GM06990 (cell line): ENCODE measurements at regions not wholly inside any gene's neighbourhood (a gene's known extent, or its start where the extent isn't known, plus 50 kb on each side); places are given as distances from the start of the nearest gene placed in this dataset.

Experiments
- DNase-seq: peaks from one replicate; pipeline ENCODE4 v3.0.0-alpha.2; 2011; ENCODE audit not compliant: insufficient read length; ENCODE audit errors: extremely low read depth
- H3K27me3 ChIP-seq: replicated peaks from 2 replicates; pipeline ENCODE4 v1.6.0; 2011; ENCODE audit warnings: low read length; ENCODE audit not compliant: control insufficient read depth, insufficient read depth
- H3K36me3 ChIP-seq: 2 replicates; pipeline ENCODE4 v1.5.1; 2011; ENCODE audit warnings: low read length; ENCODE audit not compliant: control insufficient read depth, insufficient read depth
- H3K4me3 ChIP-seq: replicated peaks from 2 replicates; pipeline ENCODE4 v1.5.1; 2011; ENCODE audit warnings: low read depth, mild to moderate bottlenecking, control low read depth, low read length
- TF ChIP-seq, protein P1 (sequence below): IDR thresholded peaks from 2 replicates; pipeline ENCODE4 v1.5.1; 2011; ENCODE audit warnings: low read length, control low read depth, mild to moderate bottlenecking, inconsistent platforms; ENCODE audit not compliant: insufficient read depth, poor library complexity, severe bottlenecking

DNA sequence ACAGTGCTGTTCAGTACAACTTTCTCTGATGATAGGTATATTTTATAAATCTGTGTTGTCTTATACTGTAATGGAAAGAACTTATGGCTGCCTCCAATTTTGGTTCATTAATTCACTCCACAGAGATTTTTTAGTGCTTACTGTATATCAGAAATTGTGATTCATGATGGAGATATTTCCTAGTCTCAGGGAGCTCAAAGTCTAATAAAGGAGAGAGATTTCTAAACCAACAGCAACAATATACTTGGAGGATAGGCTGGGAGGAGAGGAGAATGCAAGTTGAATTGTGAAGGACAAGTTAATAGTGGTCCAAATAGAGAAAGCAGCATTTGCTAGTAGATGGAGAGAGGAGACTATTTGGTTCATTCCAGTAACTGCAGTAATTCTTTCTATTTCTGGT is 63.5 kb downstream of the TANC2 start:
- DNase-seq, result no peak
- no peaks in the 10 kb centered on the region for H3K27me3 ChIP-seq
- no peak overlapping the region for H3K4me3 ChIP-seq
- H3K36me3 ChIP-seq, result no peaks in the 10 kb centered on the region
- TF ChIP-seq, protein P1, sequence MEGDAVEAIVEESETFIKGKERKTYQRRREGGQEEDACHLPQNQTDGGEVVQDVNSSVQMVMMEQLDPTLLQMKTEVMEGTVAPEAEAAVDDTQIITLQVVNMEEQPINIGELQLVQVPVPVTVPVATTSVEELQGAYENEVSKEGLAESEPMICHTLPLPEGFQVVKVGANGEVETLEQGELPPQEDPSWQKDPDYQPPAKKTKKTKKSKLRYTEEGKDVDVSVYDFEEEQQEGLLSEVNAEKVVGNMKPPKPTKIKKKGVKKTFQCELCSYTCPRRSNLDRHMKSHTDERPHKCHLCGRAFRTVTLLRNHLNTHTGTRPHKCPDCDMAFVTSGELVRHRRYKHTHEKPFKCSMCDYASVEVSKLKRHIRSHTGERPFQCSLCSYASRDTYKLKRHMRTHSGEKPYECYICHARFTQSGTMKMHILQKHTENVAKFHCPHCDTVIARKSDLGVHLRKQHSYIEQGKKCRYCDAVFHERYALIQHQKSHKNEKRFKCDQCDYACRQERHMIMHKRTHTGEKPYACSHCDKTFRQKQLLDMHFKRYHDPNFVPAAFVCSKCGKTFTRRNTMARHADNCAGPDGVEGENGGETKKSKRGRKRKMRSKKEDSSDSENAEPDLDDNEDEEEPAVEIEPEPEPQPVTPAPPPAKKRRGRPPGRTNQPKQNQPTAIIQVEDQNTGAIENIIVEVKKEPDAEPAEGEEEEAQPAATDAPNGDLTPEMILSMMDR, result no peak

DNA sequence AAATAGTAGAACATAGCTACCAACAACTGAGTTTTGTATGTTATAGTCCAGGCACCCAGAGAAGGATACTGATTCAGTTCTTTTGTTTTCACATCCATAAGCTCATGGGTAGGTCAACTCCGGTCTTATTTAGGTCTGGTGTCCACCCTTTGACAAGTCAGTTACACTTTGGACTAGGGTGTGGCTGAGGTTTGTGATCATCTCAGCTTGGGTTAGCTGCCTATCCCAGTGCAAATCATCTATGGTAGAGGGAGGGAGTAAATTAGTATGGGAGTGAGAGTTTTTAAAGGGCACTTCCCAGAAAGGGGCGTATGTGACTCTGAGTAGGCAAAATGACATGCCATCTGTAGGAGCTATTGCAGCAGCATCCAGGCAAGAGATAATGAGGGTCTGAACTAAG is 66.1 kb downstream of the TANC2 start:
- no peak for DNase-seq
- Histone ChIP-seq H3K36me3 (no peaks in the 10 kb centered on the region), H3K4me3 (no peak overlapping the region), H3K27me3 (no peaks in the 10 kb centered on the region)
- TF ChIP-seq, protein P1, result no peak

DNA sequence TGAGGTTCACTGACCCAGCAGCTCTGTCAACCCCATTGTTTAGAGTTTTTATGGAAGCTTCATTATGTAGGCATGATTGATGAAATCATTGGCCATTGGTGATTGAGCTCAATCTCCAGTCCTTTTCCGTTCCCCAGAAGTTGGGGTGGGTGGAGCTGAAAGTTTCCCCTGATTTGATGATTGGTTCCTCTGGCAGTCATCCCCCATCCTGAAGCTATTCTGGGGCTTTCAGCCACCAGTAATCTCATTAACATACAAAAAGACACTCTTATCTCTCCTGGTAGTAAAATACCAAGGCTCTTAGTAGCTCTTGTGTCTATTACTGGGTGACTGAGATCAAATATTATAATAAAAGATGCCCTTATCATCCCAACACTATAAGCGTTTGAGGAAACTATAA is 67.1 kb downstream of the TANC2 start:
- no peaks in the 10 kb centered on the region for H3K36me3 ChIP-seq
- TF ChIP-seq, protein P1, result no peak
- no peak for DNase-seq
- no peak overlapping the region for H3K4me3 ChIP-seq
- H3K27me3 ChIP-seq, result no peaks in the 10 kb centered on the region

DNA sequence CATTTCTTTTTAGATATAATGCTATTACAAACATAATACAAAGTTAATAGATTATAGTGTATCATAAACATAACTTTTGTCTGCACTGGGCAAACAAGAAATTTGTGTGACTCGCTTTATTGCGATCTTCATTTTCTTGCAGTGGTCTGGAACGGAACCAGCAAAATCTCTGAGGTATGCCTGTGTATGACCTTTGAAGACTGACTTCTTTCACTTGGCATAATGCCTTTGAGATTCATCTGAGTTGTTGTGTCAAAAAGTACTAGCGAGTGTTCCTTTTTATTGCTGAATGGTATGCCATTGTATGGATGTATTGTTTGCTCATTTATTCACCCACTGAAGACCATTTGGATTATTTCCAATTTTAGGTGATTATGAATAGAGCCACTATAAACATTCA is 69.2 kb downstream of the TANC2 start:
- Histone ChIP-seq H3K36me3 (no peaks in the 10 kb centered on the region), H3K27me3 (no peaks in the 10 kb centered on the region), H3K4me3 (no peak overlapping the region)
- TF ChIP-seq, protein P1, result no peak
- no peak for DNase-seq

DNA sequence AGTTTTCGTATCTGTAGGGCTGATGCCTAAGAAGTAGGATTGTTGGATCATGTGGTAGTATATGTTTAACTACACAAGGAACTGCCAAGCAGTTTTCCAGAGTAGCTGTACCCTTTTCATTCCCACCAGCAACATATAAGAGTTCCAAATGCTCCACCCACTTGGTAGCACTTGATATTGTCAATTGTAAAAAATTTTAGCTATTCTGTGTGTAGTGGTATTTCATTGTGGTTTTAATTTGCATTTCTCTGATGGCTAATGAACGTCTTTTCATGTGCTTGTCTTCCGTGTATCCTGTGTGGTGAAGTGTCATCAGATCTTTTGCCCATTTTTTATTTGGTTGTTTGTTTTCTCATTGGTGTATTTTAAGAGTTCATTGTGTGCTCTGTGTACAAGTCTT is 69.7 kb downstream of the TANC2 start:
- TF ChIP-seq, protein P1, result no peak
- Histone ChIP-seq H3K27me3 (no peaks in the 10 kb centered on the region), H3K4me3 (no peak overlapping the region), H3K36me3 (no peaks in the 10 kb centered on the region)
- DNase-seq, result no peak

DNA sequence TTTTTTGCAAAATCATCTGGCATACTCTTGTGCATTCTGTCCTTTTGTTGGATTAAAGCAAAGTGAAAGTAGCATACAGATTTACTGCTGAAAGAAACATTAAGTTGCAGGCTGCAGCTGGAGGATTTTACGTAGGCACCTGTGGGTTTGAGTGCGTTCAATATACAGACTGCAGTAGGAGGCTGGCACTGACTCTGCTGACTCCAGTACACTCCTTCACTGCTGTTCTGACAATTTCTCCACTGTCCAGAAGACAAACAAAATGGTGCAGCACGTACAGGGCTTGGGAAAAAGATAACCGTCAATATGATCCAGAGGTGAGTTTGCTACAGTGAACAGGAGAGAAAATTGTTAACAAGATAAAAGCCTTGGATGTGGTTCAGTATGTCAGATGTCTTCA is 73.3 kb downstream of the TANC2 start:
- no peaks in the 10 kb centered on the region for H3K27me3 ChIP-seq
- no peak for DNase-seq
- H3K4me3 ChIP-seq, result no peak overlapping the region
- TF ChIP-seq, protein P1, result no peak
- no peaks in the 10 kb centered on the region for H3K36me3 ChIP-seq
